ENCODE measurements at regions not wholly inside any gene's neighbourhood (a gene's known extent, or its start where the extent isn't known, plus 50 kb on each side); places are given as distances from the start of the nearest gene placed in this dataset.
"Not testable (repeated sequence)": the region's sequence is repeated elsewhere in the genome, so short reads cannot be mapped to it uniquely, and the experiment has no call there.

DNA sequence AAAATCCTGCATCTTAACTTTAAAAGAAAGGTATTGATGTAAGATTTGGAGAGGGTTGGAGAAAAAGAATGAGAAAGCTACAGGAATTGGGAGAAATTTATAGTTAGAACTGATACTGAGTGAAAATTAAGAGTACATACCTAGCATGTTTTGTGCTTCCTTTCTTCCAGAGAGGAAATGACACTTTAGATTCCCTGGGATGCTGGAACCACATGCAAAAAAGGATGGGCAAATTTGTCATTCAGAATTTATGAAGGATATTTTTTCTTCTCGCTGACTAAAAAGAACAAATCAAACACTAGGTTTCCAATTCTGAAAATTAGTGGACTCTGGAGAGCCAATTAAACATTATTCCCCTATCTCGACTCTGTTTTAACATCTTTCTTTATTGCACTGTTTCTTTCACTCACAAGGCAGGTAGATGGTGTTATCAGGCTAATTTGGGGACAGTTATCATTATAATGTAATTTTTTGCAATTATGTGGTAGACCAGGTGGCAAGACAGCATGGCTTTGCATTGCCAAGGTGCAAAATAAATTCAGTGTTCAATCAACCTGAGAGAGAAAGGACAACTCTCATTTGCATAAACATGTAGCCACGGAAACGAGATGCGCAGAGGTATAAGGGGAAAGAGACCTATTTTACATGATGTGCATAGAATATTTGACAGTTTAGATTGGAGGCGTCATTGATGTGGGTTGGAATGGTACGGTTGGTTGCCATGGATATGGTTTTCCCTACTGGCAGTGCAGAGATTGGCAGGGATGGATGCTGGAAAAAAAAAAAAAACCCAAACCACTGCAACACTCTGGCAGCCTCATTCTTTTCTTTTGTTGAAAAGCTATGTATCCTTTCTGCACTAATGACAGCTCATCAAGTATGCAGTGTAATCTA is 320.4 kb upstream of the CCNH start:
- intact Hi-C loops (cut with DNase I, micrococcal nuclease) = no loop called here

DNA sequence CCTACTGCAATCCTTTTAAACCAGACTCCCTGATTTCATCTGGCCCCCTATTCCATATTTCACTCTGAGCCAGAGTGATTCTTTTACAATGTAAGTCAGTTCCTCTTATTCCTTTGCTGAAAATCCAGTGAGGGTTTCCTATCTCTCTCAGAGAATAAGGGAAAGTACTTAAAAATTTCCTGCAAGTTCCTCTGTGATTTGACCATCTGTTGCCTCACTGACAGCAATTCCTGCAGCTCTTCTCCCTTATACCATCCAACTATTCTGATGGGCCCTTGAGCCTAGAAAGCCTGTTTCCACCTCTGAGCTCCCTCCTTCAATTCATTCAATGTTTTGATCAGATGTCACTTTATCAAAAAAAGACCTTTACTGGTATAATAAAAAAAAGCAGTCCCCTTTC is 317.1 kb upstream of the CCNH start:
- Histone ChIP-seq H3K9me3 (no peaks in the 10 kb centered on the region), H3K36me3 (ENCODE audit: low read depth) (no peaks in the 10 kb centered on the region), H3K4me1 (ENCODE audit: low read depth) (no peaks in the 10 kb centered on the region), H3K4me3 (no peak overlapping the region)
- ATAC-seq (no peak), DNase-seq (no peak)
- intact Hi-C loops (cut with DNase I, micrococcal nuclease) = no loop called here
- TF ChIP-seq, protein P1, sequence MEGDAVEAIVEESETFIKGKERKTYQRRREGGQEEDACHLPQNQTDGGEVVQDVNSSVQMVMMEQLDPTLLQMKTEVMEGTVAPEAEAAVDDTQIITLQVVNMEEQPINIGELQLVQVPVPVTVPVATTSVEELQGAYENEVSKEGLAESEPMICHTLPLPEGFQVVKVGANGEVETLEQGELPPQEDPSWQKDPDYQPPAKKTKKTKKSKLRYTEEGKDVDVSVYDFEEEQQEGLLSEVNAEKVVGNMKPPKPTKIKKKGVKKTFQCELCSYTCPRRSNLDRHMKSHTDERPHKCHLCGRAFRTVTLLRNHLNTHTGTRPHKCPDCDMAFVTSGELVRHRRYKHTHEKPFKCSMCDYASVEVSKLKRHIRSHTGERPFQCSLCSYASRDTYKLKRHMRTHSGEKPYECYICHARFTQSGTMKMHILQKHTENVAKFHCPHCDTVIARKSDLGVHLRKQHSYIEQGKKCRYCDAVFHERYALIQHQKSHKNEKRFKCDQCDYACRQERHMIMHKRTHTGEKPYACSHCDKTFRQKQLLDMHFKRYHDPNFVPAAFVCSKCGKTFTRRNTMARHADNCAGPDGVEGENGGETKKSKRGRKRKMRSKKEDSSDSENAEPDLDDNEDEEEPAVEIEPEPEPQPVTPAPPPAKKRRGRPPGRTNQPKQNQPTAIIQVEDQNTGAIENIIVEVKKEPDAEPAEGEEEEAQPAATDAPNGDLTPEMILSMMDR (IDR thresholded peaks at IDR 0.05) = no peak

More for the DNA sequence above, 320.4 kb upstream of the CCNH start:
- H3K4me1 ChIP-seq (ENCODE audit: low read depth) = no peaks in the 10 kb centered on the region
- H3K9me3 ChIP-seq = no peaks in the 10 kb centered on the region
- H3K36me3 ChIP-seq (ENCODE audit: low read depth) = no peaks in the 10 kb centered on the region
- TF ChIP-seq, protein P1 (IDR thresholded peaks at IDR 0.05) = no peak
- DNase-seq = no peak
- no peak for ATAC-seq
- no peak overlapping the region for H3K4me3 ChIP-seq

DNA sequence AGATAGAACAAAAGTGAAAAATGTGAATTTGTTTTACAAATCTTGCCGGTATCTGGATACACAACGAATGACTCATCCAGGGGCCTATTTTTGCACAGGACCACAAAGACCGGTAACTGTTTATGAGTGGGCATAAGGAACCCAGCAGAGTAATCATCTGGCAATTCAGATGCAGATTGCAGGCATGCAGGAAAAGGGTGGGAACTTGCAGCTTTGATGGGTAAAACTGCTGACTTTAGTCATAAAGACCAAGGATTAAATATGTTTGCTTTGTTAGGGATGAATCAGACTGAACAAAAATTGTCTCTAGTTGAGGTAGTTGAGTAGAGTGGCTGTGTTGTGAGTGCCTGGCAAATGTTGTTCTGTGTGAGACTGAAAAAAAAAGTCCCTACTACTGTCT is 309.6 kb upstream of the CCNH start:
- no peak for ATAC-seq
- DNase-seq = no peak
- Histone ChIP-seq H3K4me3 (no peak overlapping the region), H3K9me3 (peaks cover 4% of the 10 kb centered on the region), H3K4me1 (ENCODE audit: low read depth) (no peaks in the 10 kb centered on the region), H3K36me3 (ENCODE audit: low read depth) (no peaks in the 10 kb centered on the region)
- TF ChIP-seq, protein P1 (IDR thresholded peaks at IDR 0.05) = no peak
- intact Hi-C loops (cut with DNase I, micrococcal nuclease) = no loop called here

DNA sequence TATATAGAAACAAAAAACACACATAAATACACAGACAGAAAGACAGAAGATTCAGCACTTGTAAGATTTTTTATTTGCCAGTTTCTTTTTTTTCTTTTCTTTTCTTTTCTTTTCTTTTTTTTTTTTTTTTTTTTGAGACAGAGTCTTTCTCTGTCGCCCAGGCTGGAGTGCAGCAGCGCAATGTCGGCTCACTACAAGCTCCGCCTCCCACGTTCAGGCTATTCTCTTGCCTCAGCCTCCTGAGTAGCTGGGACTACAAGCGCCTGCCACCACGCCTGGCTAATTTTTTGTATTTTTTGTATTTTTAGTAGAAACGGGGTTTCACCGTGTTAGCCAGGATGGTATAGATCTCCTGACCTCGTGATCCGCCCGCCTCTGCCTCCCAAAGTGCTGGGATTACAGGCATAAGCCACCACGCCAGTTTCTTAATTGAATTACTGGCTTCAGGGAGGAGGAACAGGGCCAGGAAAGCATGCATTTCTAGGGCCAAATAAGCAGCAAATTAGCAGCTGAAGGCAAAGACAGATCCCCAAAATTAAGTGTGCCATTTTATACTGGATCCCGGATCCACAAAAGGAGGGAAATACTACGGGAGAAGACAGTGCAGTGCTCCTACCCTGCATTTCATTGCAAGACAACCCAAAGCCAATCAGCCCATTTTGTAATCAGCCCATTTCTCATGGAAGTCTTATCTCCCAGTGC is 305.6 kb upstream of the CCNH start:
- H3K4me1 ChIP-seq (ENCODE audit: low read depth); H3K36me3 ChIP-seq (ENCODE audit: low read depth); DNase-seq; ATAC-seq; intact Hi-C loops (cut with DNase I, micrococcal nuclease); H3K9me3 ChIP-seq; H3K4me3 ChIP-seq: not testable (repeated sequence)

DNA sequence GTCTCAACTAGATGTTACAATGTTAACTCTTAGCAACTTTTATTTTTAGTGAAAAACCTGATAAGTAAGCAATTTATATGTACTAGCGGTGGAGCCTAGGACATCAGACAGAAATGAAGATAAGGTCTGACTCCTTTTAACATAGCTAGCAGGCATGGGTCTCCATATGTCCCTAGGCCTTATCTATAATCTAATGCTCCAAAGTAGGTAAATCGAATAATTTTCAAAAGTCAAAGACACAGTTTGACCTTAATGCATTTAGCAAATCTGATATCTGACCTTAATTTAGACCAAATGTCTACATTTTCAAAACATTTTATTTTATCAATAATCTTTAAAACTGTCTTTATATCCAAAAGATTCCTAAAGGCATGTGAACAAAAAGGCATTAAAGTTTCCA is 305.0 kb upstream of the CCNH start:
- DNase-seq (no peak), ATAC-seq (no peak)
- Histone ChIP-seq H3K9me3 (peaks cover 4% of the 10 kb centered on the region), H3K4me3 (no peak overlapping the region), H3K36me3 (ENCODE audit: low read depth) (no peaks in the 10 kb centered on the region), H3K4me1 (ENCODE audit: low read depth) (no peaks in the 10 kb centered on the region)
- TF ChIP-seq, protein P1 (IDR thresholded peaks at IDR 0.05) = no peak
- intact Hi-C loops (cut with DNase I, micrococcal nuclease) = no loop called here

DNA sequence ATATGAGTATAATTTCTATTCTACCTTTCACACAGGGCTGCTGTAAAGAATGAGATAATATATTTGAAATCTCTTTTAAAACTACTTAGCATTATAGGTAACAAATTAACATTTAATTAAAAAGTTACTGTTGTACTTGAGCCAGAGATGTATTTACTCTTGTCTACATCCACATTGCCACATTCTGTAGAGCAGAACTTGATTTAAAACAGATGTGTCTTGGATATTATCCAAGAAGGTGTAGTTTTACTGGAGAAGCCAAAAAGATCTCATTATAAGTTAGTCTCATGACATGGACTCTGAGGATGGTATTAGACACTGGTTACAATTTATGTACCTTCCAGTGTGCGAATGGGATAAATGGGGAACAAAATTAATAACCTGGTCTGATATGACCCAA is 293.1 kb upstream of the CCNH start:
- TF ChIP-seq, protein P1 (IDR thresholded peaks at IDR 0.05) = no peak
- intact Hi-C loops (cut with DNase I, micrococcal nuclease) = no loop called here
- DNase-seq (no peak), ATAC-seq (no peak)
- H3K4me1 ChIP-seq (ENCODE audit: low read depth) = no peaks in the 10 kb centered on the region
- H3K4me3 ChIP-seq = no peak overlapping the region
- no peaks in the 10 kb centered on the region for H3K36me3 ChIP-seq (ENCODE audit: low read depth)
- H3K9me3 ChIP-seq = no peaks in the 10 kb centered on the region

Measured in mucosa of descending colon (tissue), 3 donors.